HS-5 (cell line): ENCODE measurements at regions not wholly inside any gene's neighbourhood (a gene's known extent, or its start where the extent isn't known, plus 50 kb on each side); places are given as distances from the start of the nearest gene placed in this dataset.
A peak's percentile ranks its signal among the peaks of the same experiment; 100 is the strongest.

Experiments used
- DNase-seq: peaks from one replicate; pipeline ENCODE4 v3.0.0-alpha.2; 2012; ENCODE audit warnings: low read depth

- DNase-seq, result no peak
Observed at GRCh38 chr9:26058111-26058895, 380.1 kb upstream of the TUSC1 start.

- no peak for DNase-seq
Observed at GRCh38 chr9:26057050-26057449, 378.8 kb upstream of the TUSC1 start.

- peak; percentile 13 for DNase-seq
Observed at GRCh38 chr9:26054600-26055520, 376.6 kb upstream of the TUSC1 start.

GRCh38 chr9:26053954-26054353 is 375.7 kb upstream of the TUSC1 start:
- DNase-seq, result no peak

GRCh38 chr9:26043431-26043830 is 365.2 kb upstream of the TUSC1 start:
- DNase-seq, result no peak

GRCh38 chr9:26034786-26035185 is 356.5 kb upstream of the TUSC1 start:
- DNase-seq, result no peak

GRCh38 chr9:26033336-26033735 is 355.1 kb upstream of the TUSC1 start:
- DNase-seq, result peak; percentile 10

- no peak for DNase-seq
Observed at GRCh38 chr9:26026423-26027100, 348.3 kb upstream of the TUSC1 start.

GRCh38 chr9:26013199-26013598 is 335.0 kb upstream of the TUSC1 start:
- no peak for DNase-seq

GRCh38 chr9:26012797-26013196 is 334.6 kb upstream of the TUSC1 start:
- DNase-seq, result peak; percentile 9

GRCh38 chr9:25994605-25995004 is 316.4 kb upstream of the TUSC1 start:
- DNase-seq, result no peak

GRCh38 chr9:25990376-25990775 is 312.1 kb upstream of the TUSC1 start:
- no peak for DNase-seq

- DNase-seq, result no peak
Observed at GRCh38 chr9:25975667-25976066, 297.4 kb upstream of the TUSC1 start.

GRCh38 chr9:25964239-25964638 is 286.0 kb upstream of the TUSC1 start:
- peak; percentile 54 for DNase-seq

GRCh38 chr9:25960178-25960577 is 281.9 kb upstream of the TUSC1 start:
- DNase-seq, result no peak

GRCh38 chr9:25954209-25954608 is 276.0 kb upstream of the TUSC1 start:
- no peak for DNase-seq

GRCh38 chr9:25948182-25948581 is 269.9 kb upstream of the TUSC1 start:
- no peak for DNase-seq

- no peak for DNase-seq
Observed at GRCh38 chr9:25939126-25939525, 260.9 kb upstream of the TUSC1 start.

GRCh38 chr9:25936031-25936430 is 257.8 kb upstream of the TUSC1 start:
- DNase-seq, result no peak

GRCh38 chr9:25935188-25935587 is 256.9 kb upstream of the TUSC1 start:
- no peak for DNase-seq

- DNase-seq, result no peak
Observed at GRCh38 chr9:25918761-25919160, 240.5 kb upstream of the TUSC1 start.

- DNase-seq, result peak; percentile 32
Observed at GRCh38 chr9:25917731-25918362, 239.6 kb upstream of the TUSC1 start.
